Transverse colon (tissue), 4 donors: ENCODE measurements at regions not wholly inside any gene's neighbourhood (a gene's known extent, or its start where the extent isn't known, plus 50 kb on each side); places are given as distances from the start of the nearest gene placed in this dataset.
"Not testable (repeated sequence)": the region's sequence is repeated elsewhere in the genome, so short reads cannot be mapped to it uniquely, and the experiment has no call there.

Source experiments
- DNase-seq: peaks from one replicate; pipeline ENCODE4 v3.0.0-alpha.2; 2019
- H3K27ac ChIP-seq, 4 donors: fragments of 200-600 bp; sonication (generic); 2 replicates each; pipeline ENCODE4 v1.5.1; 2016 to 2018; ENCODE audit warnings: inconsistent platforms in 4 of 4
- H3K27me3 ChIP-seq: fragments of 200-600 bp; sonication (generic); 2 replicates; pipeline ENCODE4 v1.5.1; 2017; ENCODE audit warnings: inconsistent platforms
- H3K36me3 ChIP-seq, 4 donors: fragments of 200-600 bp; sonication (generic); 2 replicates each; pipeline ENCODE4 v1.5.1; 2017 to 2019; ENCODE audit warnings: inconsistent platforms in 4 of 4
- H3K4me1 ChIP-seq, 4 donors: fragments of 200-600 bp; sonication (generic); 2 replicates each; pipeline ENCODE4 v1.5.1; 2017 to 2020; ENCODE audit warnings: inconsistent platforms in 4 of 4
- H3K4me3 ChIP-seq, 4 donors: fragments of 200-600 bp; sonication (generic); 1 replicate in 1 of 4; 2 replicates in 3 of 4; pipeline versions ENCODE4 v1.5.1 to v1.6.1; 2017 to 2019; ENCODE audit warnings: inconsistent platforms in 4 of 4
- H3K9me3 ChIP-seq, 2 donors: fragments of 200-600 bp; sonication (generic); 2 replicates each; pipeline ENCODE4 v1.5.1; 2017 to 2019; ENCODE audit warnings: inconsistent platforms in 2 of 2
- WGBS, 2 donors: methylation state at CpG; one replicate each; pipeline ENCODE4 v1.1.5; 2018; ENCODE audit warnings: low coverage in 1 of 2; 5-methylcytosine and 5-hydroxymethylcytosine counted together
- in situ Hi-C, 4 donors: fragments of 200-750 bp; cut with MboI; loops; one replicate each; pipeline versions ENCODE4 v1.15.0 to v1.15.1; 2017; ENCODE audit warnings: low sequenced_read_pairs in 3 of 4, low pct_ligation_motif_present in 1 of 4, low pct_unique_long_range_greater_than_20kb in 1 of 4
- intact Hi-C: fragments of 100-400 bp; cut with DNase I; formaldehyde crosslinking; loops from one replicate; pipeline ENCODE4 v1.15.1; 2023; ENCODE audit warnings: low total_unique reads

GRCh38 chr10:50200008-50200407, 51.3 kb downstream of the ASAH2 start:
- H3K4me3 ChIP-seq, DNase-seq, H3K27ac ChIP-seq, H3K36me3 ChIP-seq, H3K4me1 ChIP-seq, intact Hi-C loops, H3K9me3 ChIP-seq: not testable (repeated sequence)
- 83 to 90% methylated on average over 2 of the region's 2 CpGs for WGBS, 2 donors
- in situ Hi-C loops, result loop anchor here in 2 of 4 donors (25.0 kb wide), 1 partner anchor 613 kb away; no protein-coding TSS in a partner anchor
- peaks cover 10% of the 10 kb centered on the region for H3K27me3 ChIP-seq

DNA sequence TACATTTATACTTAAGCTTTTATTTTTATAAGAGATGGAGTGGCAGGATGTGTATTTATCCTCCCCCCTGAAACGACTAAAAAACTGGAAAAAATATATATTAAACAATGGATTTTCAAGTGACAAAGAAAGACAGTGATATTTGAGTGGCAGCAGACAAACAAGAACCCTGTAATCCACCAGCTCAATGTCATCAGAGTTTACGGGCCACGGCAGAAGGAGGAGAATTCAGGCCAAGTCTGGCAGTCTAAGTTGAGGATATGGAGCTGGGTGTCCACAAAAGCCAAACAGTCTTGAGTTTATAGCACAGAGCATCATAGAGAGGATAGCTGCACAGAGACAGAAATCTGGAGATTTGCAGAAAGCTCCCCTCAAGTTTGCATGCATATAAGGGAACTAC, 58.2 kb downstream of the ASAH2 start:
- H3K4me3 ChIP-seq, H3K4me1 ChIP-seq, H3K27ac ChIP-seq, DNase-seq, H3K27me3 ChIP-seq, H3K9me3 ChIP-seq, intact Hi-C loops, in situ Hi-C loops, H3K36me3 ChIP-seq: not testable (repeated sequence)
- 40 to 64% methylated on average over 1 to 3 of the region's 3 CpGs for WGBS, 2 donors
